SK-N-SH treated with all-trans-retinoic acid at 6 μM for 48 hours (cell line): ENCODE measurements at regions not wholly inside any gene's neighbourhood (a gene's known extent, or its start where the extent isn't known, plus 50 kb on each side); places are given as distances from the start of the nearest gene placed in this dataset.

ENCODE experiments used
- ARNTL ChIP-seq: fragments of 450-650 bp; formaldehyde crosslinking; IDR thresholded peaks from 2 replicates; pipeline ENCODE4 v1.5.0; 2020; ENCODE audit warnings: low read depth, mild to moderate bottlenecking, moderate library complexity, borderline replicate concordance
- PATZ1 ChIP-seq: fragments of 250-450 bp; sonication (Bioruptor Pico); IDR thresholded peaks from 2 replicates; pipeline ENCODE4 v1.8.0; 2020; ENCODE audit warnings: mild to moderate bottlenecking, moderate library complexity, borderline replicate concordance
- POU6F1 ChIP-seq: fragments of 250-450 bp; sonication (Bioruptor Pico); IDR thresholded peaks from 2 replicates; pipeline ENCODE4 v1.8.0; 2021; ENCODE audit warnings: low read depth, mild to moderate bottlenecking, moderate library complexity, borderline replicate concordance
- PPARA ChIP-seq: fragments of 250-450 bp; sonication (Bioruptor Pico); IDR thresholded peaks from 2 replicates; pipeline ENCODE4 v1.5.0; 2020; ENCODE audit warnings: mild to moderate bottlenecking, borderline replicate concordance
- RARB ChIP-seq: fragments of 250-450 bp; sonication (Bioruptor Pico); IDR thresholded peaks from 2 replicates; pipeline ENCODE4 v1.8.0; 2021; ENCODE audit warnings: mild to moderate bottlenecking, moderate library complexity
- ZFP30 ChIP-seq: fragments of 450-650 bp; formaldehyde crosslinking; IDR thresholded peaks from 2 replicates; pipeline ENCODE4 v1.5.0; 2022; ENCODE audit warnings: mild to moderate bottlenecking, moderate library complexity
- ZNF565 ChIP-seq: fragments of 450-650 bp; formaldehyde crosslinking; conservative IDR thresholded peaks from 2 replicates; pipeline ENCODE4 v1.5.0; 2020; ENCODE audit warnings: low read depth, mild to moderate bottlenecking, moderate library complexity

GRCh38 chr13:71979616-71980015, 112.6 kb upstream of the DACH1 start:
- TF ChIP-seq ARNTL (CRISPR knock-in tag) (no peak), PPARA (CRISPR knock-in tag) (no peak), PATZ1 (no peak), POU6F1 (CRISPR knock-in tag) (no peak), RARB (CRISPR knock-in tag) (no peak), ZNF565 (CRISPR knock-in tag) (no peak), ZFP30 (CRISPR knock-in tag) (no peak)
